HCT116 (cell line): ENCODE measurements at regions not wholly inside any gene's neighbourhood (a gene's known extent, or its start where the extent isn't known, plus 50 kb on each side); places are given as distances from the start of the nearest gene placed in this dataset.

Experiments used
- ELF1 ChIP-seq: IDR thresholded peaks from 2 replicates; pipeline ENCODE4 v1.6.1; 2012; ENCODE audit warnings: low read depth, borderline replicate concordance
- EZH2 ChIP-seq: fragments of 200-600 bp; sonication (generic); IDR thresholded peaks from 2 replicates; pipeline ENCODE4 v1.6.1; 2017; ENCODE audit warnings: antibody characterized with exemption, mixed run types

DNA sequence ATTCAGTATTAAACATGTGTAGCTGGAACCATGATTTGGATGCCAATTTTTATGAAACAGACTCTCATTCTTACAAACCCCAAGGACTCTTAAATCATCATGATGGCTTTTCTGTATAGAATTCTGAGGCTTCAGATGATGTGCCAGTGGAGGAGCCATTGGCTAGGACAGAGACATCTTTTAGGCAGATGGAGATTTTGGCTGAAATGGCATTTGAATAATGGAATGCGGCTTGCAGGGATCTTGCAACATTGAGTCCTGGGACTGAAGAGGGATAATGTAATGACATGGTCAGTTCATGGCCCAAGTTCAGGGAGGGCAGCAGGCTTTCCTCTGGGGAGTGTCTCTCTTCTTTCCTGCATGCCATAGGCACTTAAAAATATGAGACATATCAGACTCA, 172.4 kb downstream of the ABCA8 start:
- TF ChIP-seq EZH2 (no peak), ELF1 (no peak)
